NB4 (cell line): ENCODE measurements at regions not wholly inside any gene's neighbourhood (a gene's known extent, or its start where the extent isn't known, plus 50 kb on each side); places are given as distances from the start of the nearest gene placed in this dataset.
A peak's percentile ranks its signal among the peaks of the same experiment; 100 is the strongest.

Experiments
- DNase-seq: peaks from one replicate; pipeline ENCODE4 v3.0.0; 2010; ENCODE audit warnings: low read depth
- H3K4me3 ChIP-seq: one replicate; pipeline ENCODE4 v1.5.1; 2011; ENCODE audit warnings: mild to moderate bottlenecking, low read depth, low read length, moderate library complexity
- MYC ChIP-seq: IDR thresholded peaks from 2 replicates; pipeline ENCODE4 v1.6.1; 2011; ENCODE audit warnings: low read depth, low read length
- POLR2A ChIP-seq: IDR thresholded peaks from 2 replicates; pipeline ENCODE4 v1.6.1; 2011; ENCODE audit warnings: mild to moderate bottlenecking; ENCODE audit not compliant: insufficient read length; ENCODE audit errors: extremely low read depth
- TF ChIP-seq, protein P1 (sequence below): IDR thresholded peaks from 2 replicates; pipeline ENCODE4 v1.6.1; 2011; ENCODE audit warnings: low read depth, low read length
- TF ChIP-seq, protein P2 (sequence below): IDR thresholded peaks from one replicate; pipeline ENCODE4 v1.5.1; 2012; ENCODE audit warnings: low read depth, low read length

DNA sequence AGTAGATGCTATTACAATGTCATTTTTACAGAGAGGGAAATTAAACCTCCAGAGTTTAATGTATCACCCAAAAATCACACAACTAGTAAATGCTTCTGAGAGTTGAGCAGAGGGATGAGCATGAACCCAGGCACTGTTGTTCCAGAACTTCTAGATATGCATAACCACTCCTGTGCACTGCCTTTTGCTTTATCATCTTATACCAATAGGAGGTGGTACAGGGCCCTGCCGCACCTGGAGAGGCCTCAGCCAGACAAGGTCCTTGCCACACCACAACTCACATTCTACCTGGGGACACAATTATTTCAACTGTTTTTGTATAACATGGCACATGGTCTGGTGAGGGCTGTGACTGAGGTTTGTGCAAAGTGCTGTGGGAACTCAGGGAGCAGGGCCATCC is 78.5 kb upstream of the NTRK3 start:
- no peak overlapping the region for H3K4me3 ChIP-seq

GRCh38 chr15:88334436-88334835 is 77.9 kb upstream of the NTRK3 start:
- no peak overlapping the region for H3K4me3 ChIP-seq
- TF ChIP-seq, protein P1, sequence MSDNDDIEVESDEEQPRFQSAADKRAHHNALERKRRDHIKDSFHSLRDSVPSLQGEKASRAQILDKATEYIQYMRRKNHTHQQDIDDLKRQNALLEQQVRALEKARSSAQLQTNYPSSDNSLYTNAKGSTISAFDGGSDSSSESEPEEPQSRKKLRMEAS: no peak
- TF ChIP-seq POLR2A (no peak), MYC (no peak)
- TF ChIP-seq, protein P2, sequence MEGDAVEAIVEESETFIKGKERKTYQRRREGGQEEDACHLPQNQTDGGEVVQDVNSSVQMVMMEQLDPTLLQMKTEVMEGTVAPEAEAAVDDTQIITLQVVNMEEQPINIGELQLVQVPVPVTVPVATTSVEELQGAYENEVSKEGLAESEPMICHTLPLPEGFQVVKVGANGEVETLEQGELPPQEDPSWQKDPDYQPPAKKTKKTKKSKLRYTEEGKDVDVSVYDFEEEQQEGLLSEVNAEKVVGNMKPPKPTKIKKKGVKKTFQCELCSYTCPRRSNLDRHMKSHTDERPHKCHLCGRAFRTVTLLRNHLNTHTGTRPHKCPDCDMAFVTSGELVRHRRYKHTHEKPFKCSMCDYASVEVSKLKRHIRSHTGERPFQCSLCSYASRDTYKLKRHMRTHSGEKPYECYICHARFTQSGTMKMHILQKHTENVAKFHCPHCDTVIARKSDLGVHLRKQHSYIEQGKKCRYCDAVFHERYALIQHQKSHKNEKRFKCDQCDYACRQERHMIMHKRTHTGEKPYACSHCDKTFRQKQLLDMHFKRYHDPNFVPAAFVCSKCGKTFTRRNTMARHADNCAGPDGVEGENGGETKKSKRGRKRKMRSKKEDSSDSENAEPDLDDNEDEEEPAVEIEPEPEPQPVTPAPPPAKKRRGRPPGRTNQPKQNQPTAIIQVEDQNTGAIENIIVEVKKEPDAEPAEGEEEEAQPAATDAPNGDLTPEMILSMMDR: no peak
- no peak for DNase-seq

More for the DNA sequence above, 78.5 kb upstream of the NTRK3 start:
- DNase-seq: no peak
- TF ChIP-seq, protein P1: no peak
- TF ChIP-seq, protein P2: no peak
- TF ChIP-seq POLR2A (no peak), MYC (no peak)

DNA sequence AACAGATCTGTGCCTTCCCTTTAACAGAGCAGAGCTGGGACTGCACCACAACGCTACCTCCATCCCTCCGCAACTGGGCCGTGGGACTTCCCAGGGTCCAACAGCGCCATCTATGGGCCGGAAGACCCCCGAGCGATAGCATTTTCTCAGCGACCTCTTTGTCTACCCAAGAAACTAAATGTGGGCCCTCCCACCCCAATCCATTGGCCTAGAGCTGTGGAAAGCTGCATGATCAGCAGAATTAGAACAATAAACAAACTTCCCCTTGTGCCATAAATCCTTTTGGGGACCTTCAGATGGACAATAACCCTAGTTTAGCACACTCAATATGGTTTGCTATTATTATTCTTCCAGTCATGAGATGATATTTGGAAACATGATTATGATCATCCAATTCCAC is 74.8 kb upstream of the NTRK3 start:
- DNase-seq: peak; percentile 73
- H3K4me3 ChIP-seq: no peak overlapping the region
- TF ChIP-seq, protein P2: peak; percentile 93
- no peak for TF ChIP-seq MYC
- no peak for TF ChIP-seq POLR2A

- no peak for TF ChIP-seq POLR2A
- TF ChIP-seq MYC: no peak
- TF ChIP-seq, protein P2: no peak
- TF ChIP-seq, protein P1: no peak
- no peak overlapping the region for H3K4me3 ChIP-seq
- no peak for DNase-seq
Measured at GRCh38 chr15:88326924-88327323, 70.4 kb upstream of the NTRK3 start.

DNA sequence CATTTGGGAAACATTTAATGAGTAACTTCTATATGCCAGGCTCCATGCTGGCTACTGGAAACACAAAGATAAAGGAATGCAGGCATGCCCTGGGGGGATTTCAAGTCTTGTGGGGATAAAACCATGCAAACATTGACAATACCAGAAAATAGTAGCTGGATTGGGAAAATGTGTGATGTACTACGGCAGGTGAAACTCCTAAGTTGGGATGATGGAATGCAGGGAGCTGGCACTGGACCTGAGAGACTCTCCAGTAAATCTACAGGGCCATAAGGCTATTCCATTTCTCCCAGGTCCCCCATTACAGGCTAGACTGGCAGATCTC is 68.2 kb upstream of the NTRK3 start:
- no peak overlapping the region for H3K4me3 ChIP-seq
- TF ChIP-seq MYC (no peak), POLR2A (no peak)
- TF ChIP-seq, protein P2: no peak
- TF ChIP-seq, protein P1: no peak
- no peak for DNase-seq
